Mucosa of descending colon (tissue), 3 donors: ENCODE measurements at regions not wholly inside any gene's neighbourhood (a gene's known extent, or its start where the extent isn't known, plus 50 kb on each side); places are given as distances from the start of the nearest gene placed in this dataset.

Experiments
- ATAC-seq: fragments of 200-7000 bp; cut with Tn5 transposase; one replicate; pipeline ENCODE4 v1.9.1; 2020; ENCODE audit warnings: mild to moderate bottlenecking, moderate library complexity
- DNase-seq, 3 donors: peaks; one replicate each; pipeline ENCODE4 v3.0.0-alpha.2; 2020
- H3K36me3 ChIP-seq: fragments of 200-600 bp; one replicate; pipeline ENCODE4 v1.8.0; 2021; ENCODE audit warnings: low read depth, mild to moderate bottlenecking
- H3K4me1 ChIP-seq: fragments of 200-600 bp; one replicate; pipeline ENCODE4 v1.8.0; 2021; ENCODE audit warnings: low read depth, mild to moderate bottlenecking
- H3K4me3 ChIP-seq: fragments of 200-600 bp; one replicate; pipeline ENCODE4 v1.8.0; 2021; ENCODE audit warnings: mild to moderate bottlenecking
- H3K9me3 ChIP-seq: fragments of 200-600 bp; one replicate; pipeline ENCODE4 v1.8.0; 2021; ENCODE audit warnings: mild to moderate bottlenecking
- CTCF ChIP-seq: fragments of 200-600 bp; IDR thresholded peaks from one replicate; pipeline ENCODE4 v1.8.0; 2022; ENCODE audit warnings: antibody characterized with exemption, mild to moderate bottlenecking
- intact Hi-C, 2 donors: fragments of 100-400 bp; cut with DNase I in 1 of 2; cut with micrococcal nuclease in 1 of 2; formaldehyde crosslinking; loops; one replicate each; pipeline versions ENCODE4 v1.11.0 to v1.11.1; 2022; cut with DNase I, micrococcal nuclease
- donor health status: DM: no; HTN: no; CAD: no; lungs with moderate emphysema.
- donor health status: DM: no; HTN: no; CAD: no.
- donor health status: DM: no; HTN: yes; CAD: no.

DNA sequence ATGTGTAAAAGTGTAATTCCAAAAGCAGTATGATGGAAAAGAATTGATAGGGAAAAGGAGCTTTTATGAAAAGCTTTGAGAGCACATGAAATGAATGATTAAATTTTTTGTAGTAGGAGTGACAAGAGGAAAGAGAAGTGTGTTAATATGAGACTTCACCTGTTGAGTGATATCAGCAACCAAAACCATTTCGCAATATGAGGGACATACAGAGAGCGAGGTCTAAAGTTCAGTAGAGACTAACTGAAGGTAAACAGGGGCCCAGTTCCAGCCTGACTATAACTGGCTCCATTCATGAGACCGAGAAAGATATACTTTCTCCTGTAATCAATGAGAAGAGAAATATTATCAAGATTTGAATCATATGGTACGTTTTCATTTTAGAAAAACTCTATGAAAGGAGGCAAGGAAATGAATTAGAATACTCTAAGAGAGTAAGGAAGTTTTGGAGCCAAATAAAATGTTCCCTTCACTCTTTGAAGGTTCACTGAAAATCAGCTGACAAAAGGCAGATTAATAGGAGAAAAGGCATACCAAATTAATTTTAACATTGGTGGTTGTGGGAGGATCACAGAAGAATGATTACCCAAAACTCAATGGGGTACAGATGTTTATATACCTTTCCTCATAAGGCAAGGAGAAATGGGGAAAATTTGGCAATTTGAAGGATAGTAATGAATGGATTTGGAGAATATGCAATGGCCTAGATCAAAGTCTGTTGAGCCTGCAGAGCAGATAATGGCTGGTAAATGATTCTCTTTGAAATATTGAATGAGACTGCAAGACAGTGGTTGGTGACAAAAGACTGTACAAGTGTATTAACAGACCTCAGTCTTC lies 932.2 kb downstream of the TDRD15 start:
- intact Hi-C loops, result no loop called here
- Histone ChIP-seq H3K4me1 (no peaks in the 10 kb centered on the region), H3K36me3 (no peaks in the 10 kb centered on the region), H3K9me3 (no peaks in the 10 kb centered on the region), H3K4me3 (no peak overlapping the region)
- DNase-seq, result no peak
- no peak for ATAC-seq
- TF ChIP-seq CTCF, result no peak

DNA sequence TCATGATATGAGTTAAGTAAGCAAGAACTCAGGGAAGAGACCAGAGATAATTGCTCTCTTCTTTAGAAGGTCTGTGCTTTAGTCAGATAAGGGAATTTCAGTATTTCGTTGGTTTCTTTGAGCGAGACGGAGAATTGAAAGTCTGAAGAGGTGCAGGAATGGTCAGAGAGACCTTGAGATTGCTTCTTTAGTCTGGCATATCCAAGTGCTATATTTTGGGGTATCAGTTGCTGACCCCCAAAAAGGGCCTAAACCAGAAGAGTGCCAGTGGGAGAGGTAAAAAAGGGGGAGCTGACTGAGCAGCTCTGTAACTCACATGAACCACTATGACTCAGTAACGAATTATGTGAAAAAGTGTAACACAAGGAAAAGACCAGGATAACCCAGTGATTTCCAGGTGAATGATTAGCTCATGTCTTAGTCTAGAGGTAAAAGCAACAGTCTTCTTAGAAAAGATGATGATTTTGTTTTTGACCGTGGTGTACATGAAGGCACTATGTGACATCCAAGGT lies 932.9 kb downstream of the TDRD15 start:
- no peaks in the 10 kb centered on the region for H3K4me1 ChIP-seq
- intact Hi-C loops, result no loop called here
- no peaks in the 10 kb centered on the region for H3K36me3 ChIP-seq
- H3K4me3 ChIP-seq, result no peak overlapping the region
- H3K9me3 ChIP-seq, result no peaks in the 10 kb centered on the region
- DNase-seq (no peak), ATAC-seq (no peak)
- no peak for TF ChIP-seq CTCF

DNA sequence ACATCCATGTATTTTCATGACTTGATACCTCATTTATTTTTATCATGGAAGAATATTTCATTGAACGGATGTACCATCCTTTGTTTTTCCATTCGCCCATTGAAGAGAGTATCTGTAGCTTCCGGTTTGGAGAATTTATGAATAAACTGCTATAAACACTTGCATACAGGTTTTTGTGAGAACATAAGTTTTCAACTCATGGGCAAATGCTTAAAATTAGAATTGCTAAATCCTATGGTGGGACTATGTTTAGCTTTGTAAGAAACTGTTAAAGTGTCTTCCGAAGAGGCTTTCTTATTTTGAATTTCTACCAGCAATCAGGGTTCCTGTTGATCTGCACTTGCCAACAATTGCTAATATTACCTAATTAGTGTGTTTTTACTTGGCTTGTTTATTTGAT lies 938.9 kb downstream of the TDRD15 start:
- H3K36me3 ChIP-seq, result no peaks in the 10 kb centered on the region
- no peak for DNase-seq
- H3K4me3 ChIP-seq, result no peak overlapping the region
- no peaks in the 10 kb centered on the region for H3K9me3 ChIP-seq
- H3K4me1 ChIP-seq, result no peaks in the 10 kb centered on the region
- no peak for TF ChIP-seq CTCF
- intact Hi-C loops, result no loop called here
- no peak for ATAC-seq

DNA sequence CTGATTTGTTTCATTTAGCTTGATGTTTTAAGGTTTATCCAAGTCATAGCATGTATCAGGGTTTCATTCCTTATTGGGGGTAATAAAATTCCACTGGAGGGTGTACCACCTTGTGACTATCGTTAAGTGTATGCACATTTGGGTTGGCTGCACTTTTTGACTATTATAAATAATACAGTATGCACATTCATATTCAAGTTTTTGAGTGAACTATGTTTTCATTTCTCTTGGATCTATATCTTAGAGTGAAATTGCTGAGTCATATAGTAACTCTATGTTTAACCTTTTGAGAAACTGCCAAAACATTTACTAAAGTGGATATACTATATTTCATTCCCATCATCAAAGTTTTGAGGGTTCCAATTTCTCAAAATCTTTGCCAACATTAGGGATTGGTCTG lies 952.7 kb downstream of the TDRD15 start:
- no peak for ATAC-seq
- no peak overlapping the region for H3K4me3 ChIP-seq
- DNase-seq, result no peak
- intact Hi-C loops, result no loop called here
- H3K36me3 ChIP-seq, result no peaks in the 10 kb centered on the region
- no peaks in the 10 kb centered on the region for H3K9me3 ChIP-seq
- H3K4me1 ChIP-seq, result no peaks in the 10 kb centered on the region
- no peak for TF ChIP-seq CTCF

GRCh38 chr2:22078701-22079100 lies 954.9 kb downstream of the TDRD15 start:
- Histone ChIP-seq H3K4me1 (no peaks in the 10 kb centered on the region), H3K36me3 (no peaks in the 10 kb centered on the region), H3K9me3 (no peaks in the 10 kb centered on the region), H3K4me3 (no peak overlapping the region)
- DNase-seq, result no peak
- ATAC-seq, result no peak
- no peak for TF ChIP-seq CTCF
- intact Hi-C loops, result no loop called here
